Activated CD4-positive, alpha-beta T cell treated with anti-CD3 and anti-CD28 coated beads, Interleukin-2, amount 10 ng/mL, durations not matched to agents 24 days and 14 days (primary cell): ENCODE measurements at regions not wholly inside any gene's neighbourhood (a gene's known extent, or its start where the extent isn't known, plus 50 kb on each side); places are given as distances from the start of the nearest gene placed in this dataset.
"Not testable (repeated sequence)": the region's sequence is repeated elsewhere in the genome, so short reads cannot be mapped to it uniquely, and the experiment has no call there.

Experiments used
- DNase-seq: peaks from one replicate; pipeline ENCODE4 v3.0.0; 2022
- H3K27ac Mint-ChIP-seq: one replicate; pipeline ENCODE4 v1.8.0; 2022; ENCODE audit warnings: mild to moderate bottlenecking, mixed read lengths
- H3K27me3 Mint-ChIP-seq: one replicate; pipeline ENCODE4 v1.8.0; 2022; ENCODE audit warnings: mixed read lengths
- H3K36me3 Mint-ChIP-seq: one replicate; pipeline ENCODE4 v1.8.0; 2022; ENCODE audit warnings: low read depth, mild to moderate bottlenecking, mixed read lengths
- H3K4me1 Mint-ChIP-seq: one replicate; pipeline ENCODE4 v1.8.0; 2021; ENCODE audit warnings: mixed read lengths
- H3K4me3 Mint-ChIP-seq: one replicate; pipeline ENCODE4 v1.8.0; 2022; ENCODE audit warnings: mild to moderate bottlenecking, moderate library complexity, mixed read lengths
- H3K9me3 Mint-ChIP-seq: one replicate; pipeline ENCODE4 v1.8.0; 2021; ENCODE audit warnings: mixed read lengths
- intact Hi-C: fragments of 100-400 bp; cut with micrococcal nuclease; formaldehyde crosslinking; loops from one replicate; pipeline ENCODE4 v1.15.1; 2023

DNA sequence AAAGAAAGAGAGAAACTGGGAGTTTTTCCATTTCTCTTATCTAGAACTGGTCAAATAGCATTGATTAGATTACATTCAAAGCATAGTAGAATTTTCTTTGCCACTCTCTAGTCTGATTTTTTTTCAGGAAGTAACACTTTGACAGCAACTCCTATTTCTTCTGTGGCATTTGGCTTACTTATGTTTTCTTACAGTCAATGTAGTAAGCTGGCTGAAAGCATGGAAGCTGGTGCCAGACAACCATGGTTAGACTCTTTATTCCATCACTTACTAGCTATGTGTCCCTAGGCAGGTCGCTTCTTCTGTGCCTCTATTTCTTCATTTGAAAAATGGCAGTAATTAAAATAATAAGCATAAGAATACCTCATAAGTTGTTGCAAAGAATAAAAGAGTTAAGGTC lies 54.2 kb upstream of the OPRM1 start:
- DNase-seq, result no peak
- Mint-ChIP-seq H3K9me3 (no peaks in the 10 kb centered on the region), H3K4me1 (no peaks in the 10 kb centered on the region), H3K36me3 (no peaks in the 10 kb centered on the region), H3K4me3 (no peak overlapping the region), H3K27me3 (peaks cover 2% of the 10 kb centered on the region), H3K27ac (no peak overlapping the region)
- intact Hi-C loops, result no loop called here

DNA sequence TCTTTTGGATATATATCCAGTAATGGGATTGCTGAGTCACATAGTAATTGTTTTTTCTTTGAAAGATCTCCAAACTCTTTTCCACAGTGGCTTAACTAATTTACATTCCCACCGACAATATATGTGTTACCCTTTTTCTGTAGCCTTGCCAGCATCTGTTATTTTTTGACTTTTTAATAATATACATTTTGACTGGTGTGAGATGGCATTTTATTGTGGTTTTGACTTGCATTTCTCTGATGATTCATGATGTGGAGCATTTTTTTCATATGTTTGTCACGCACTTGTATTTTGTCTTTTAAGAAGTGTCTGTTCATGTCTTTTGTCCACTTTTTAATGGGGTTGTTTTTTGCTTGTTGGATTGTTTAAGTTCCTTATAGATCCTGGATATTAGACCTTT lies 58.9 kb upstream of the OPRM1 start:
- Mint-ChIP-seq H3K36me3 (no peaks in the 10 kb centered on the region), H3K9me3 (no peaks in the 10 kb centered on the region), H3K27me3 (peaks cover 2% of the 10 kb centered on the region), H3K4me3 (no peak overlapping the region), H3K27ac (no peak overlapping the region), H3K4me1 (no peaks in the 10 kb centered on the region)
- DNase-seq, result no peak
- intact Hi-C loops, result no loop called here

GRCh38 chr6:153978911-153979548 lies 60.0 kb upstream of the OPRM1 start:
- H3K4me1 Mint-ChIP-seq, H3K4me3 Mint-ChIP-seq, DNase-seq, intact Hi-C loops, H3K27me3 Mint-ChIP-seq, H3K9me3 Mint-ChIP-seq, H3K36me3 Mint-ChIP-seq, H3K27ac Mint-ChIP-seq: not testable (repeated sequence)

- Mint-ChIP-seq H3K36me3 (no peaks in the 10 kb centered on the region), H3K4me1 (no peaks in the 10 kb centered on the region), H3K27ac (no peak overlapping the region), H3K27me3 (peaks cover under 1% of the 10 kb centered on the region), H3K4me3 (no peak overlapping the region), H3K9me3 (no peaks in the 10 kb centered on the region)
- intact Hi-C loops, result no loop called here
- no peak for DNase-seq
Observed at GRCh38 chr6:153976921-153977693, 61.9 kb upstream of the OPRM1 start.

- H3K9me3 Mint-ChIP-seq, result no peaks in the 10 kb centered on the region
- H3K4me1 Mint-ChIP-seq, result no peaks in the 10 kb centered on the region
- no peaks in the 10 kb centered on the region for H3K36me3 Mint-ChIP-seq
Observed at GRCh38 chr6:153966001-153966400, 73.0 kb upstream of the OPRM1 start.

GRCh38 chr6:153963352-153963751 lies 75.7 kb upstream of the OPRM1 start:
- DNase-seq, result no peak
- H3K27ac Mint-ChIP-seq, result no peak overlapping the region
- H3K36me3 Mint-ChIP-seq, result no peaks in the 10 kb centered on the region
- no peaks in the 10 kb centered on the region for H3K27me3 Mint-ChIP-seq
- H3K4me3 Mint-ChIP-seq, result no peak overlapping the region
- intact Hi-C loops, result no loop called here
- H3K4me1 Mint-ChIP-seq, result no peaks in the 10 kb centered on the region
- no peaks in the 10 kb centered on the region for H3K9me3 Mint-ChIP-seq

More at GRCh38 chr6:153966001-153966400, 73.0 kb upstream of the OPRM1 start:
- intact Hi-C loops, result no loop called here
- no peak overlapping the region for H3K4me3 Mint-ChIP-seq
- no peak overlapping the region for H3K27ac Mint-ChIP-seq
- no peaks in the 10 kb centered on the region for H3K27me3 Mint-ChIP-seq
- DNase-seq, result no peak

DNA sequence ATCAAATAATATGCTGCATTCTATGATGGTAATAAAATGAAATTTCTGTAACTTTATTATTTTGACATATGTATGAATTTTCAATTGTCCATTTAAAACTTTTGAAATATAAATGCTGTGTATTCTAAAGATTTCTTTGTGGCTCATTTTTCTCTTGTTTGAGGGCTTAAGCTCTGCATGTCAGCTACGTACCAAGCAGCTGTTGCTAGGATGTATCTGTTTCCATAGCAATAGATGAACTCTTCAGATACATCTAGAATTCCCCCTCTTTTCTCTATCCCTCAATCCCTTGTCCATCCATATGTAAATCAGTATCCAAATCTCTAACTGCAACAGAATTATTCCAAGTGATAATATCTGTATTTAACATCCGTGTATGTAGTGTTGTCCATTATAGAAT lies 76.5 kb upstream of the OPRM1 start:
- H3K27ac Mint-ChIP-seq, result no peak overlapping the region
- no peak for DNase-seq
- no peaks in the 10 kb centered on the region for H3K4me1 Mint-ChIP-seq
- no peak overlapping the region for H3K4me3 Mint-ChIP-seq
- intact Hi-C loops, result no loop called here
- H3K9me3 Mint-ChIP-seq, result no peaks in the 10 kb centered on the region
- no peaks in the 10 kb centered on the region for H3K27me3 Mint-ChIP-seq
- H3K36me3 Mint-ChIP-seq, result no peaks in the 10 kb centered on the region

- H3K4me3 Mint-ChIP-seq, result no peak overlapping the region
- H3K9me3 Mint-ChIP-seq, result no peaks in the 10 kb centered on the region
- intact Hi-C loops, result no loop called here
- no peaks in the 10 kb centered on the region for H3K36me3 Mint-ChIP-seq
- H3K27me3 Mint-ChIP-seq, result no peaks in the 10 kb centered on the region
- no peak for DNase-seq
- H3K27ac Mint-ChIP-seq, result no peak overlapping the region
- no peaks in the 10 kb centered on the region for H3K4me1 Mint-ChIP-seq
Observed at GRCh38 chr6:153960741-153961140, 78.3 kb upstream of the OPRM1 start.

DNA sequence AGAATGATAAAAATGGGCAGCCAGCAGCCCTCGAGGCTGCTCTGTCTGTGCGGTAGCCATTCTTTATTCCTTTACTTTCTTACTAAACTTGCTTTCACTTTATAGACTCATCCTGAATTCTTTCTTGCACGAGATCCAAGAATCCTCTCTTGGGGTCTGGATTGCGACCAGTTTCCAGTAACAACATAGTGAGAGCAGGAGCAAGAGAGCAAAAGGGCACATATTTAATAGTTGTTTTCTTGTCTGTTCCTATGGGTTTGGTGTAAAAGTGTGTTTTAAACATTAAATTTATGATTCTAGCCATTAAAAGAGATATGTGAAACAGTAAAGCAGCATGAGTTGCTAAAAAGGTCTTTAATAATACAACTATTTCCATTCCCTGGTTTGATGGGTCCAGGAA lies 78.8 kb upstream of the OPRM1 start:
- no peak for DNase-seq
- Mint-ChIP-seq H3K9me3 (peaks cover 3% of the 10 kb centered on the region), H3K36me3 (no peaks in the 10 kb centered on the region), H3K4me1 (no peaks in the 10 kb centered on the region), H3K4me3 (no peak overlapping the region), H3K27me3 (no peaks in the 10 kb centered on the region), H3K27ac (no peak overlapping the region)
- intact Hi-C loops, result no loop called here

DNA sequence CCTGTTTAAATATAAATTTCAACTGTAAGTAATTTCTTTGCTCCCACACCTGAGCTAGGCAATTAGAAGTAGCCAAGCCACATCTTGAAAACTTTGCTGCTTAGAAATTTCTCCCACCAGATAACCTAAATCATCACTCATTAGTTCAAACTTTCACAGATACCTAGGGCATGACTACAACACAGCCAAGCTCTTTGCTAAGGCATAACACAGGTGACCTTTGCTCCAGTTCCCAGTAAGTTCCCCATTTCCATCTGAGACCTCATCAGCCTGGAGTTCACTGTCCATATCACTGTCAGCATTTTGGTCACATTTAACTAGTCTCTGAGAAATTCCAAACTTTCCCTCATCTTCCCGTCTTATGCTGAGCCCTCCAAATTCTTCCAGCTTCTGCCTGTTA lies 79.8 kb upstream of the OPRM1 start:
- H3K27ac Mint-ChIP-seq, result no peak overlapping the region

DNA sequence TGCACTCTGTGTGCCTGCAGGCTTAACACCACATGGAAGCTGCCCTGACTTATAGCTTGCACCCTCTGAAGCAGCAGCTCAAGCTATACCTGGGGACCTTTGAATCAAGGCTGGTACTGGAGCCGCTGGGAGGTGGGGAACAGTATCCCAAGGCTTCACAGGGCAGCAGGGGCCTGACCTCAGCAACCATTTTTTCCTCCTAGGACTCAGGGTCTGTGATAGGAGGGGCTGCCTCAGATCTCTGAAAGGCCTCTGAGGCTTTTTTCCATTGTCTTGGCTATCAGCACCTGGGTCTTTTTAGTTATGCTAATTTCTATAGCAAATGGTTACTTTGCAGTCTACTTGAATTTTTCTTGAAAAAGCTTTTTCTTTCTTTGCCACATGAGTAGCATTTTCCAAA lies 80.2 kb upstream of the OPRM1 start:
- H3K4me1 Mint-ChIP-seq, result no peaks in the 10 kb centered on the region
- H3K36me3 Mint-ChIP-seq, result no peaks in the 10 kb centered on the region
- H3K4me3 Mint-ChIP-seq, result no peak overlapping the region
- no peak for DNase-seq
- H3K27ac Mint-ChIP-seq, result no peak overlapping the region
- H3K9me3 Mint-ChIP-seq, result peaks cover 3% of the 10 kb centered on the region
- intact Hi-C loops, result no loop called here
- H3K27me3 Mint-ChIP-seq, result no peaks in the 10 kb centered on the region

More for the DNA sequence above, 79.8 kb upstream of the OPRM1 start:
- DNase-seq, result no peak
- Mint-ChIP-seq H3K4me3 (no peak overlapping the region), H3K9me3 (peaks cover 3% of the 10 kb centered on the region), H3K36me3 (no peaks in the 10 kb centered on the region), H3K27me3 (no peaks in the 10 kb centered on the region), H3K4me1 (no peaks in the 10 kb centered on the region)
- intact Hi-C loops, result no loop called here

- H3K36me3 Mint-ChIP-seq, result no peaks in the 10 kb centered on the region
- intact Hi-C loops, result no loop called here
- no peak overlapping the region for H3K27ac Mint-ChIP-seq
- DNase-seq, result no peak
- H3K4me3 Mint-ChIP-seq, result no peak overlapping the region
- H3K4me1 Mint-ChIP-seq, result no peaks in the 10 kb centered on the region
- H3K9me3 Mint-ChIP-seq, result peaks cover 3% of the 10 kb centered on the region
- no peaks in the 10 kb centered on the region for H3K27me3 Mint-ChIP-seq
Observed at GRCh38 chr6:153957394-153957793, 81.6 kb upstream of the OPRM1 start.

DNA sequence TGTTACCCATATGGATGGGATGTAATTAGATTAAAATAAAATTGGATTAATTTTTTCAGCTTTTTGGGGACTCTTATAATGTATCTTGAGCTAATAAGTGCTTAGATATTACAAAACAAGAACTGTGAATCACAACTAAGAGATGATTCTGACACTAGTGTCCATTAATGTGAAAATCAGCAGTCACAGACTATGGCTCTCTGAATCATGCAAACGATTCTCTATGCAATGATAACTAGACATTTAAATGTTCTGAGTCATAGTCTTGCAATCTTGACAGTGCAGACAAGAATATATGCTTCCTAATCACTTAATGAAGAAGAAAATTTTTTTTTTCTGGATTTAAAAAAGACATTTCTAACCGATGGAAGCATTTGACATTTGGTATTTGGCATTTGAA lies 82.2 kb upstream of the OPRM1 start:
- intact Hi-C loops, result no loop called here
- DNase-seq, result no peak
- no peaks in the 10 kb centered on the region for H3K27me3 Mint-ChIP-seq
- H3K36me3 Mint-ChIP-seq, result no peaks in the 10 kb centered on the region
- peaks cover 3% of the 10 kb centered on the region for H3K9me3 Mint-ChIP-seq
- H3K4me3 Mint-ChIP-seq, result no peak overlapping the region
- H3K4me1 Mint-ChIP-seq, result no peaks in the 10 kb centered on the region
- no peak overlapping the region for H3K27ac Mint-ChIP-seq

GRCh38 chr6:153949616-153950015 lies 89.4 kb upstream of the OPRM1 start:
- intact Hi-C loops, result loop anchor here (2.0 kb wide), 1 partner anchor 719 kb away; no protein-coding TSS in a partner anchor
- H3K27me3 Mint-ChIP-seq, result no peaks in the 10 kb centered on the region
- H3K4me3 Mint-ChIP-seq, result no peak overlapping the region
- H3K36me3 Mint-ChIP-seq, result no peaks in the 10 kb centered on the region
- H3K27ac Mint-ChIP-seq, result no peak overlapping the region
- H3K4me1 Mint-ChIP-seq, result no peaks in the 10 kb centered on the region
- no peak for DNase-seq
- H3K9me3 Mint-ChIP-seq, result no peaks in the 10 kb centered on the region
